ENCODE measurements at regions not wholly inside any gene's neighbourhood (a gene's known extent, or its start where the extent isn't known, plus 50 kb on each side); places are given as distances from the start of the nearest gene placed in this dataset.
A peak's percentile ranks its signal among the peaks of the same experiment; 100 is the strongest.

DNA sequence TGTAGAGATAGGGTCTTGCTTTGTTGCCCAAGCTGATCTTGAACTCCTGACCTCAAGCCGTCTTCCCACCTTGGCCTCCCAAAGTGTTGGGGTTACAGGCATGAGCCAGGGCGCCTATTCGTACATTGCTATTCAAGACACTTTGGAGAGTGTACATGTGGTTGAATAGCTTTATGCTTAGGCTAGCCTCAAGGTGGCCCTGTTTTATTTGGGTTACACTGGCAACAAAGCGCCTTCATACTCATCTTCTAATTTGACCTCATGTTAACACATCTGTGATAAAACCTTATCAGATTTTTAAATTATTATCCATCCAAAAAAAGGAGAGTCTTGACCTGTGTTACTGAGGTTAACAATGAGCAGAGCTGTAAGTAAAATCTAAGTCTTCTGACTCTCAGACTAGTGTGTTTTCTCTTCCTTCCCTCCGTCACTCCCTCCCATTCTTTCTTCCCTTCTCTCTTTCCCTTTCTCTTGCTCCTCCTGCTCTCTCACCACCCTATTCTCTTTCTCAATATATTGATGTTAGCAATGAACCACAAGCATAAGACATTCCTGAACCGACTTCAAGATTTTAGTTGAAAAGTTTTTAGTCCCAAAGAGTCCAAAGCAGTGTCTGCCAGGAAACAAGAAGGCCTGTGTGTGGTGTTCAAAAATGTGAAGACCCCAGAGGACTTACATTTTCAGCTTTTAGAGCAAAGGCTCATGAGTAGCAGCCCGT is 603.7 kb upstream of the CFAP20DC start:
- TF ChIP-seq EP300 (IDR thresholded peaks at IDR 0.05) (peak in 1 of 2 donors; percentile 22), CTCF (IDR thresholded peaks at IDR 0.05) (no peak)
- Histone ChIP-seq H3K27me3 (no peaks in the 10 kb centered on the region), H3K4me1 (peaks cover 0 to 22% (median 0%) of the 10 kb centered on the region in 4 donors), H3K36me3 (no peaks in the 10 kb centered on the region), H3K9me3 (peaks cover 0 to 31% (median 5%) of the 10 kb centered on the region in 4 donors), H3K4me3 (no peak overlapping the region), H3K27ac (peak overlapping the region in 2 of 4 donors; percentile 72 to 75)
- WGBS, 2 donors = 57 to 63% methylated on average over 7 of the region's 7 CpGs
- DNase-seq (ENCODE audit: low spot score in 2 of 2) = no peak

DNA sequence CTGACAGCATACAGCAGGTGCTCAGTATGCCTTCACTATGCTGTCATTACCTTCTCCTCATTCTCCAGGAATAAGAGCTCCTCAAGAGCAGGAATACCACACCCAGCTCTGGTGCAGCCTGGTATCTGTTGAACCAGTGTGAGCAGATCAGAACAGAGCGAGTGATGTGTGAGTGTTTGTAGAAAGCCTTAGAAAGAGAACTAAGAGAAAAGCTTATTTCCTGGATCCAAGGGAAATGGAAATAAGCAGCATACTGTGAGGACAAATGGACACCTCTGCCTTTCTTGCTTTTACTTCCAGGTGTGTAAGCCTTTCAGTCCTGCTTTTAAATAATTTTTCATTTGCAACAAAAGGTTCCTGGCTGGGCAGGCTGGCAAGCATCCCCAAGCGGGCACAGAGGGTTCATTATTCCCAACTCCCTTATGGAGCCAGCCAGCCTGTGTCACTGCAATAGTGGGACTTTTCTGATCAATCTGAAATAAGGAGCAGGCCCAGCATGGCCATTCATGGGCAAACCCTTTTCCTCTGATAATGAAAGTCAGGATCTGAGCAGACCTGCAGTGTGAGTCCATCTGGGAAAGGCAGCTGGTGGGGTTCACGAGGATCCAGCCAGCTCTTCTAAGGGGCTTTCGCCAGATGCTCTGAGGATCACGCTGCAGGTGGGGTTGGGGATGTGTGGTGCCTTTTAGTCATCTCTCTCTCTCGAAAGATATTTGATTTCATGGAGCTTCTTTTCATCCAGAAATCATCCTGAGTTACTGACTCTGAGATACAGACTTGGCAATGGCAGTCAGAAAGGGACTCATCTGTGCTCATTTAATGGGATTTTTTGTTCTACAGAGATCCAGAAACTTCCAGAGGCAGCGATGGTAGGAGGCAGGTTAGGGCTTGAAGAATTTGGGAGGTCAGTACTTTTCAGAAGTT is 594.9 kb upstream of the CFAP20DC start:
- H3K4me3 ChIP-seq = no peak overlapping the region
- no peaks in the 10 kb centered on the region for H3K36me3 ChIP-seq
- no peak overlapping the region for H3K27ac ChIP-seq
- WGBS, 2 donors = 76 to 84% methylated on average over 7 of the region's 7 CpGs
- no peaks in the 10 kb centered on the region for H3K27me3 ChIP-seq
- TF ChIP-seq POLR2A (IDR thresholded peaks at IDR 0.05) (no peak), EP300 (IDR thresholded peaks at IDR 0.05) (no peak), CTCF (IDR thresholded peaks at IDR 0.05) (no peak)
- peaks cover 0 to 11% (median 4%) of the 10 kb centered on the region in 4 donors for H3K9me3 ChIP-seq
- peaks cover 0 to 6% (median 0%) of the 10 kb centered on the region in 4 donors for H3K4me1 ChIP-seq
- no peak for DNase-seq (ENCODE audit: low spot score in 2 of 2)

DNA sequence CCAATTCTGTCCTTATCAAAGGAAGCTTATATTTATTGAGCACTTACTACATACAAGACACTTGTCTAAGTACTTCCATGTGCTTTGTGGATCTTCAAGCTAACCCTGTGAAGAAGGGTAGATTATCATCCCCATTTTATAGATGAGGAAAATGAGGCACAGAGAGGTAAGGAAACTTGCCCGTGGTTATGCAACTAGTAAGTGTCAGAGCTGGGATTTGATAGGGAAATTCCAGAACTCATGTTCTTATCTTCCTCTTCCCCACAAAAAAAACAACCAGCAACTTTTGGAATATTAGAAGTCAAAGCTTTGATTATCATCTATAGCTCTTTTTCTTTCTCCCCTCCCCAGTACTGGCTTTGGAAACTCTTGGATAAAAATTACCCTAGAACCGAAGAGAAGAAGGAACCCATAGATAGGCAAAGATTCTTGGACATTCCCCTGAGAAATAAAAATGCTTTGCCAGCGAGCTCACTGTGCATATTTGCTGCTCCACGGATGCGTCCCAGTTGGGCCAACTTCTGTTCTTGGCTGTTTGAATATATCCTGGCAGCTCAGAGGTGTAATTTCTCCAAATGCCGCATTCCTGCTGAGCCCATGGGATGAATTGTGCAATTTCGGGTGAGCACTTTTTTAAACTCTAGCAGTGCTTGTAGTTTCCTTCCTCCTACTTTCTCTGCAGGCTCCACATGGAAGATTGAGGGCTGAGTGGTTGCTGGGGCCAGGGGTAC is 591.5 kb upstream of the CFAP20DC start:
- Histone ChIP-seq H3K36me3 (no peaks in the 10 kb centered on the region), H3K27me3 (no peaks in the 10 kb centered on the region), H3K4me3 (no peak overlapping the region), H3K4me1 (peaks cover 0 to 6% (median 0%) of the 10 kb centered on the region in 4 donors), H3K27ac (no peak overlapping the region), H3K9me3 (no peaks in the 10 kb centered on the region)
- TF ChIP-seq POLR2A (IDR thresholded peaks at IDR 0.05) = no peak
- peak in 1 of 2 donors; percentile 80 for TF ChIP-seq EP300 (IDR thresholded peaks at IDR 0.05)
- peak; percentile 35 to 64 for DNase-seq (ENCODE audit: low spot score in 2 of 2)
- WGBS, 2 donors = 34 to 44% methylated on average over 7 of the region's 7 CpGs

DNA sequence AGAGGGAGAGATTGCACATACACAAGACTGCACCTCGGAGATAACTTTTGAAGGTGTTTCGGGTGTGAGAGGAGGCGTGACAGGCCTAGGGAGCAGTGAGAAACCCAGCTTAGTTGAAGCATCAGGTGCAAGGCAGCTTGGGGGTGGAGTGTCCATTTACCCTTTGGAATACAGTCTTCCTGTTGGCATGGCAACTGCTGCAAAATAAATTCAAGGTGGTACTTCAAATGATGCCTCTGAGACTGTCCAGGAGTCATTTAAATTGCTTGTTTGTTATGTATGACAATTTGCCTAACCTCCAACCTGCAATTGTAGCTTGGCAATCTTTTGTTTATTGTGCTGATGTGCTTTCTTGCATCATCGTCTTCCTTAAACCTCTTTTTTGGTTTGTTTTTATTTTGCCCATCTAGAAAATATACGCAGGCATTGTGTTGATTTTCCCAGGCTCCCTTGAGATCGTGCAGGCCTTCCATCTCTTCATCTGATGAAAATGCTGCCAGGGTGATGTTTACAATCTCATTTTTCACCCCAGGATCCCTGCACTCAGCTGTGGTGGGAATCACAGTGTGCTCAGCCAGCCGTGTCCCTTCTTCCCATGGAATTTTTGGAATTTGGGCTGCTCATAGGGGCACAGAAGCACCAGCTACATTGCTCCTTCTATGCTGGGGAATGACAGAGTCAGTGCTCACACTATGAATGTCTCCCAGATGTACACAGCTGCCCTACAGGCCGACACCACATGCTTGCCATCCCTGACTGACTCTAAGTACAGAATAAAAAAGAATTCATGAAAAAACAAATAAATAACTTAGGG is 583.1 kb upstream of the CFAP20DC start:
- DNase-seq (ENCODE audit: low spot score in 2 of 2) = no peak
- H3K4me3 ChIP-seq = no peak overlapping the region

More for the DNA sequence above, 583.1 kb upstream of the CFAP20DC start:
- no peaks in the 10 kb centered on the region for H3K27me3 ChIP-seq
- H3K36me3 ChIP-seq = no peaks in the 10 kb centered on the region
- H3K27ac ChIP-seq = no peak overlapping the region
- H3K4me1 ChIP-seq = peaks cover 0 to 7% (median 0%) of the 10 kb centered on the region in 4 donors
- H3K9me3 ChIP-seq = no peaks in the 10 kb centered on the region
- 52 to 56% methylated on average over 8 of the region's 8 CpGs for WGBS, 2 donors
- TF ChIP-seq POLR2A (IDR thresholded peaks at IDR 0.05) = no peak
- no peak for TF ChIP-seq CTCF (IDR thresholded peaks at IDR 0.05)
- TF ChIP-seq EP300 (IDR thresholded peaks at IDR 0.05) = no peak
